NCI-H69 (cell line): ENCODE measurements at regions not wholly inside any gene's neighbourhood (a gene's known extent, or its start where the extent isn't known, plus 50 kb on each side); places are given as distances from the start of the nearest gene placed in this dataset.
"Not testable (repeated sequence)": the region's sequence is repeated elsewhere in the genome, so short reads cannot be mapped to it uniquely, and the experiment has no call there.

Experiments used
- DNase-seq: peaks from one replicate; lab custom pipeline; 2025; lab: John Stamatoyannopoulos, UW

DNA sequence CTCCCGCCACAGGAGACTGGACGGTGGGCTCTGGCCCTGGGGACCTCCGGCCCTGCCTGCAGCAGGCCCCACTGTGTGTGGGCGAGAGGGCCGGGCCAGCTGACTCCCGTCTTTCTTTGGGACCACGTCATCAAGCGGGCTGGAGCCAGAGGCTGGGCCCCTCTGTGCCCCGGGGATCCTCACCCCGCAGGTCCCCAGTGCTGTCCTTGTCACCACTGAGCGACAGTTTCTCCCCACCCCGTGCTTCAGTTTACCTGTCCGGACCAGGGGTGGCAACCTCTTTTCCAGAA is 181.9 kb upstream of the ZNF469 start:
- DNase-seq = no peak

DNA sequence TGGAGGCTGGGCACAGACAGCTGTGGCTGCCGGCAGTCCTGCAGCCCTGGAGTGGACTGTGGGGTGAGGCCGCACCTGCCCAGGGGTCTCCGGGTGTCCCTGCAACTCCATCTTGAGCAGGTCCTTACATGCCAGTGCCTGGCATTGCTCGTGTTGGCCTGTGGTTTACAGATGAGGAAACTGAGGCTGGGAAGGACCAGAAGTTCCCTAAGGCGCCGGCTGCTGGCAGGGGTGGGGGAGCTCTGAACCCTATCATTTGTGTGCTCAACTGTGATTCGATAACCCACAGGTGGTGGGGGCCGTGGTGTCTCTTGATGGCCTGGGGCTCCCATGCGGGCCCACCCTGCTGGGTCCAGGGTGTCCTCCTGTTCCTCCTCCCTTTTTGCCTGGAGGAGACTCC is 181.1 kb upstream of the ZNF469 start:
- DNase-seq = not testable (repeated sequence)

DNA sequence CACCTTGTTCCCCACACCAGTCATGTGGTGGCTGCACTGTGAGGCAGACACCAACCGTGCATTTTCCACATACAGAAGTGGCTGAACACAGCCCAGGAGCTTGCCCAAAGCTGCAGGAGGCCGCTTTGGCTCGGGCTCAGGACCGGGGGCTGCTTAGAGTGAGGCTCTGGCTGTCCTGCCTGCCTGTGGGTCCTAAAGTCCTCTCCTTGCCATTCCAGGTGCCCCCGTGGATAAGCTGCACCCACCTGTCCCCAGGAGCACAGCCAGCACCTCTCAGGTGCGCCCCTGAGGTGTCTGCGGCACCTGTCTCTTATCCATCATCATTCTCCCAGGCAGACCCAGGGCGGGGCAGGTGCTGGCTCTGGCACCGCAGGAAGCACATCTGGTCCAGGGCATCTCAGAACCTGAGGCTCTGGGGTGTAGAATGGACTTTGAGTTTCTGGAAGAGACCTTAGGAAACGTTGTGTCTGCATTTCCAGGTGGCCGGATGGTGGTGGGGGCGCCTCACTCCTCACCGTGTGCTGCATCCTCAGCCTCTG is 180.5 kb upstream of the ZNF469 start:
- DNase-seq = no peak

DNA sequence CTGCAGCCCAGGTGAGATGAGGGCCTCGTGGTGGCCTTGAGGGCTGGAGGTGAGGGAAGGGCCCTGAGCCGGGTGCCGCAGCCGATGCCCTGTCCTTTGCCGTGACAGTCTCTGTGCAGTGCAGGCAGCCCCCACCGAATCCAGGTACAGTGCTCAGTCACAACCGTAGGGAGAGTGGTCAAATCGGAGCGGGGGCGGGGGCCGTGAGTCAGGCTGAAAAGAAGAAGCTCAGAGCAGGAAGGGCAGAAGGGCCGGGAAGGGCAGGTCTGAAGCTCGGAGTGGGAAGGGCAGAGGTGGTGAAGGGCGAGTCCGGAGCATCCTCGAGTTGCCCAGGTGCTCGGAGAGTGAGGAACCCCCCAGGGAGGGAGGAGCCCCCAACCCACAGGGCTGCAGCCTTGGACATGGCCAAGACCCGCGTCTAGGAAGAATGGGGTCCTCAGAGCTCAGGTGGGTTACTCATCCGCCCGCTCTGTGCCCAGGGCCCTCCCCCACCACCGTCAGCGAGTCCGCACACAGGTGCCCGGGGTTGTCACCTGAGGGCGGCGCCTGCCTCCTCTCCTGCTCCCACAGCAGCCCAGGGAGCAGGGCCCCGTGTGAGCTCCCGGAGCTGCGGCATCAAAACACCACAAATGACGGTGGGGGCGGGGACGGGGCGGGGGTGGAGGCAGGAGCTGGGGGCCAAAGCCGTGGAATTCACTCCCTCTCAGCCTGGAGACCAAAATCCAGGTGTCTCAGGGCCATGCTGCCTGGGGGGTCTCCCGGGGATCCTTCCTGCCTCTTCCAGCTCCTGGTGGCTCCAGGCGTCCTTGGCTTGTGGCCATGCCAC is 179.7 kb upstream of the ZNF469 start:
- DNase-seq = not testable (repeated sequence)

DNA sequence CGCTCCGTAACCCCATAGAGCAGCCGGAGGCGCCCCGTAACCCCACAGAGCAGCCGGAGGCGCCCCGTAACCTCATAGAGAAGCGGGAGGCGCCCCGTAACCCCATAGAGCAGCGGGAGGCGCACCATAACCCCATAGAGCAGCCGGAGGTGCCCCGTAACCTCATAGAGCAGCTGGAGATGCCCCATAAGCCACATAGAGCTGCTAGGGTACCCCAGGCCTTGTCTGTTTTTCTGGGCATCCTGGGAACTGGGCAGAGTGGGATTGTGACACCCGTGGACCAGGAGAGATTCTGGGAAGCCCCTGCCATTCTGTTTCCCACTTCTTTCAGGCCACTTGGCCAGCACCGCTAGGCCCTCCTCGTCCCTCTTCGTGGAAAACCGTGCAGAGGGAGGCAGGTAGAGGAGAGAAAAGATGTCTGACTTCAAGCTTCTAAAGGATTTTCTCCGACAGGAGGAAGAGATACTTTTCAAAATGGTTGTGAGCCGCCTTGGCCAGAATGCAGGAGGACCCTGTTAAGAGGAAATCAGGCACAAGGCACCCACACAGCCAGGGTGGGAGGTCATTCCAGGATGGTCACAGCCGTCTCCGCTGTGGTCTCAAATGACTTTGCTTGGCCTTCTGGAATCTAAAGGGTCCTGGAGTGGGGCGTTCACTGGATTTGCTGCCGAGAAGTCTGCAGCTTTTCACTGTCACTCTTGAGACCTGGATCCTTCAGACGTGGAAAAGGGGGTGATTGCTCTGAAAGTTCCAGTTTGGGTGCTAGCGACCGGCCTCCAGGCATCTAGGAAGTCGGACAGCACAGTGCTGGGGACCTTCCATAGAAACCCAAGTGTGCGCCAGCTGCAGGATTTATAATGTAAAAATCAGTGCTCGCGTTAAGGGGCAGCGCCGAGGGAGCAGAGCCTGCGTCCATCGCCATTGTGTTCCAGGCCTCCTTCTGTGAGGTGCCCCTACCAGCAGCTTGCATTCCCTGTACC is 178.3 kb upstream of the ZNF469 start:
- DNase-seq = not testable (repeated sequence)

DNA sequence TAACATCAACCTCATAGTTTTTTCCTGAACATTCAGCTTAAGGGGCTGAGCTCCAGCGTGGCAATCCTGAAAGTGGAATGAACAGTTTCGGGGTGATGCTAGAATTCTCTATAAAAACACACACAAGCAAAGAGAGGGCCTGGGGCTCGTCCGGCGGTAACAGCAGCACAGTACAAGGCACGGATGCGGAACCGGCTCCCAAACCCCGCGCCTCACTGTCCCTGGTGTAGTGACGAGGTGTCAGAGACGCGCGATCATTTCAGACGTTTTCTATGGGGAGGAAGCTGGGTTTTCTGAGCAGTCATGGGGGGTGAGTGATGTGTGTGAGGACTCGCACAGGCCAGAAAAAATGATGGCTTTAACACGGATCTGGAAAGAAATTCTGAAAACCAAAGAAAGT is 177.3 kb upstream of the ZNF469 start:
- not testable (repeated sequence) for DNase-seq

DNA sequence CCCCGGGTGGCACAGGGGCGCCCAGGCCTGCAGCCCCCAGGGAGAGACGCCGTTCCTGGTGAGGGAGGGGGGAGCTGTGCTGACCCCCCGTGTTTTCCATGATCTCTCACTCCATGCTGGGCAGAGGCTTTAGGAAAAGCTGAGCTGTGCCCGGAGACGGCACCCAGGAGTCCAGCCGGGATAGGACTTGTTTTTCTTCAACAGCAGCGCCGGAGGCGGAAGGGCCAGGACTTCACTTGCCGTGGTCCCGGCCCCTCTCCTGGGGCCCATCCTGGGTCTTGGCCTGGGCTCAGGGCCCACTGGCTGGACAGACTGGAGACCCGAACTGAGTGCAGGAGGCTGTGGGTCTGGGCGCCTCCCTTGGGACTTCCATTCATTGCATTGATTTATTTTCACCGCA is 176.8 kb upstream of the ZNF469 start:
- not testable (repeated sequence) for DNase-seq

DNA sequence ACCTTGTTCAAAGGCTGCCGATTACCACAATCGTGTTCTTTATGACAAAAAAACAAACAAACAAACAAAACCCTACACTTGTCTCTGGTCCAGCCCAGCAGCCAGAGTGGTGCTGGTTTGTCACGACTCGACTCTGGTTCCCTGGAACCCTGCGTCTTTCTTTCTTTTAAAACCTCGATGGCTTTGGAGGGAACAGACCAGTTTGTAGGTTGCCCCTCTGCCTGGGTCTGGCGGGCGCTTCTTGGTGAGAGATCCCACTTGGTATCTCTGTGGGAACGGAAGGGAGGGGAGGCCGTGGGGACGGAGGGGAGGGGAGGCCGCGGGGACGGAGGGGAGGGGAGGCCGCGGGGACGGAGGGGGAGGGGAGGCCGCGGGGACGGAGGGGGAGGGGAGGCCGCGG is 176.2 kb upstream of the ZNF469 start:
- not testable (repeated sequence) for DNase-seq

DNA sequence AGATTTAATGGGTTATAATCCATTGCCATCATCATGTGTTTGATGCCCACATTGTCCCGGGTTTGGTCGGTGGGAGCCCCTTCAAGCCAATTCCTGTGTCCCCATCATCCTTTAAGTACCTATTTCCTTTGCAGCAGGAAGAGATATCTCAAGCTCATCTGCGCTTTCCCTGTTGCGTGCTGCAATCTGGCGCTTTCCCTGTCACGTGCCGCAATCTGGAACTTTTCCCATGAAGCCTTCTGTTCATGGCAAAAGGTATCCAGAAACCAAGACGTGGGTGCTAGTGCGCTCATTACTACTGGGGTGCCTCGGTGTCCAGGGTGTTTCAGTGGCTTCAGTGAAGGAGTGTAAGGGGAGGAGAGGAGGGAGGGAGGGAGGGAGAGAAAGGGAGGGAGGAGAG is 174.6 kb upstream of the ZNF469 start:
- DNase-seq = no peak

DNA sequence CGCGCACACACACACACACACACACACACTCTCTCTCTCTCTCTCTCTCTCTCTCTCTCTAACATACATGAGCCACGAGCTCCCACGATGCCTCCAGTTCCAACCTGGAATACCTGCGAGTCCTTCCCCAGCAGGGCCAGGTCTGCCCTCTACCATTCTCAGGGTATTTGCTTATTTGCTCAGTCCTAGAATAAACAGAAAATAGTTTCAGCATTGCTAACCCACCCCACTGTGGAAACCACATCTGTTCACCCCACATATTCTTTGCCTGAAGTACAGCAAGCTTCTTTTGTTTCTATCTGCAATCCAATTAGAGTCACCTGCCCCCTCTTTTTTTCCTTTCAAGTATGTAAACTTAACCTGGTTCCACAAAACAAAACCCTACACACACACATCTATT is 174.0 kb upstream of the ZNF469 start:
- peak; percentile 0 for DNase-seq

DNA sequence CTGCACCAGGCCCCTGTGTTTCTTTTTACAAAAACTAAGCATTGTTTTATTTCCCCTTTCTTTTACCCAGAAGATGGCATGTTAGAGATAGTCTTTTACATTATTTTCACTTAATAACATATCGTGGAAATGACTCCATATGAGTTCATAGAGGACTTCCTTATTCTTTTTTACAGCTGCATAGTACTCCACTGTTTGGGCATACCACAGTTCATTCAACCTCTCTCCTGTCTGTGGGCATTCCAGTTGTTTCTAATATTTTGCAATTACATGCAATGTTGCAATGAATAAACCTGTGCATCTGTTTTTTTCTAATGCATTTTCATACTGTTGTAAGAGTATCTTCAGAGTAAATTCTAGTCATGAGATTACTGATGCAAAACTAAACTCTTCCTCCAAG is 173.2 kb upstream of the ZNF469 start:
- DNase-seq = not testable (repeated sequence)

DNA sequence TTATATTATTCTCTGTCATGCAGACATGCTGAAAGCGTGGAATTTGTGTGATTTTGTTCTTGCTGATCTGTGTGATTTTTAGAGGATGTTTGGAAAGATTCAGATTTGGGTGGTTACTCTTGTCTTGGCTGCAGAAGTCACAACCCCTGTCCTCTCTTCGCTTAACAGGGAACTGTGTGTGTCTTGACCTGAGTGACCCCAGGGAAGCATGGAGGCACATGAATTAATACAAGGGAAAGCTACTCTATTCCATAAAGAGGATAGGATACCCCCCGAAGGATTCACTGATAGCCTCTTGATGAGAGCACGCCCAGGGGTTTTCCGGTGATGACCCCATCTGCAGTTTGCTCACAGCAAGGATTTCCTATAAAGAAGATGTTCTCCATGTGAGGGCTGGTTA is 168.8 kb upstream of the ZNF469 start:
- DNase-seq = not testable (repeated sequence)

DNA sequence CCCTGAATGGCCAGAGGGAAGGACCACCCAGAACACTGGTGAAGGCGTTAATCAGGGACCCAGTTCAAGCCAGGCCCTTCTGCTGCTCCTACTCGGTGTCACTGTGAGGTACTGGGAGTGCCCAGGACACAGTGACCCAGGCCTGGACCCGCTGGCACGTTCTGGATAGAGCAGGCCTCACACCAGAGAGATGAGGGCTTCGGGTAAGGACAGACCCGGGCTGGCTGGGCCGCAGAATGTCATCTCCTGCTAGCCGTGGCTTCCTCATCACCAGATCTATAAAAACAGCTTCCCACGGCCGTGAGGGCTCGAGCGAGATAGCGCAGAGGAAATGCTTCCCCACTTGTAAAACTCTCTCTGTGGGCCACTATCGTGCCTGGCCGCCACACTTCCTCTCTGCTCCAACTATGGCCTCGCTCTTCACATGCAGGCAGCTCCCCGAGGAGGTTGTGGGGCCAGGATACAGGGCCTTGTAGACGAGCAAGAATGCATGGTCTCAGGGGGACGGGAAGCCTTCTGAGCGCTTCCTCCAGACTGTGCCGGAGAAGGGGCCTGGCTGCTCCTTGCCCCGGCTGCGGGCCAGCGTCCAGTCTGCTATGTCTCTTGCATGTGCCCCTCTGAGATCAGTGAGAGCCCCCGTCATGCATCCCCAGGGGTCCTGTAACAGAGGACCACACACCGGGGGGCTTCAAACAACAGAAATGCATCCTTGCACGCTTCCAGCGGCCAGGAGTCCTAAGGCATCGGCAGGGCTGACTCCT is 161.6 kb upstream of the ZNF469 start:
- DNase-seq = not testable (repeated sequence)

DNA sequence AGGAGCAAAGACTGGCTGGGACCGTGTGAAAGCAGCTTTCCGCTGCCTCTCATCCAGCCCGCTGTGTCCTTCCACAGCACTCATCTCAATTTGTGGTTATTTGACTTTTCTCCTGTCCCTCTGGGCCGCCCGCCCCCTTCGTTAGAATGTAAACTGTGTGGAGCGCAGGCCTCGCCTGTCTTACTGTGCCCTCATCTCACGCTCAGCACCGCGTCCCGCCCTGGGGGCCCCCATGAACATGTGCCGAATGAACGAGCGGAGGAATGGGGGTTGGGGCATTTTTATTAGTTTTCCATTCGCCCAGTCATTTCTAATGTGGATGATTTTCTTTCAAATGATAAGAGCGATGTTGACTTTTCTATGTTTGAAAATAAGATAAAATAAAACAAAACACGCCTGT is 159.1 kb upstream of the ZNF469 start:
- not testable (repeated sequence) for DNase-seq

DNA sequence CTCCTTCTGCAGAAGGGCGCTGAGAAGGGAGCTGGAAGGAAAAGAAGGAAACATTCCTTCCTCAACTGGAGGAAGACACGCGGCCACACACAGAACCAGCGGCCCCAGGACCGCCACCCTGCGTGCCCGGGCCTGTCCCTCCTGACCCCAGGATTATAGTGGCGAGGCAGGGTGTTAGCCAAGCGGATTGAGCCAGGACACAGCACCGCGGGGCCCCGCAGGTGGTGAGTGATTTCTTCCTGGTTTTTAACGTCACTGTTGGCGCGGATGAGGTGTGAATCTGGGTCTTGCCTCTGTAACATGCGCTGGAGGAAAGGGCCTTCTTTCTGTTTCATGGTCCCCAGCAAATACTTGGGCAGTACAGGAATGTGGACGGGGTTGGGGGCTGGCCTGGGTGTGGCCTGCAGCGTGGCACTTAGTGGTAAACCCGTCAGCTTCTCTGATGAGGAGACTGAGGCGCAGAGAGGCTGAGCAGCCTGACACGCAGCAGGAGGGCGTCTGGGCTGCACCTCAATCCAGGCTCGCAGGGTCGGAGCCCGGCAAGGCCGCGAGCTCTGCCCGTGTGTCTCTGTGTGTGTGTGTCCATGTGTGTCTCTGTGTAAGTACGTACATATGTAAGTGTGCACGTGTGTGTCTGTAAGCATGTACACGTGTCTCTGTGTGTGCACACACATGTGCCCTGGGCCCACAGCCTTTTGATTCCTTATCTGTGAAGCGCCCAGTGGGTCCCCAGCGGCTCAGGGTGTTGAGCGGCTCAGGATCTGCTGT is 158.4 kb upstream of the ZNF469 start:
- DNase-seq = not testable (repeated sequence)

DNA sequence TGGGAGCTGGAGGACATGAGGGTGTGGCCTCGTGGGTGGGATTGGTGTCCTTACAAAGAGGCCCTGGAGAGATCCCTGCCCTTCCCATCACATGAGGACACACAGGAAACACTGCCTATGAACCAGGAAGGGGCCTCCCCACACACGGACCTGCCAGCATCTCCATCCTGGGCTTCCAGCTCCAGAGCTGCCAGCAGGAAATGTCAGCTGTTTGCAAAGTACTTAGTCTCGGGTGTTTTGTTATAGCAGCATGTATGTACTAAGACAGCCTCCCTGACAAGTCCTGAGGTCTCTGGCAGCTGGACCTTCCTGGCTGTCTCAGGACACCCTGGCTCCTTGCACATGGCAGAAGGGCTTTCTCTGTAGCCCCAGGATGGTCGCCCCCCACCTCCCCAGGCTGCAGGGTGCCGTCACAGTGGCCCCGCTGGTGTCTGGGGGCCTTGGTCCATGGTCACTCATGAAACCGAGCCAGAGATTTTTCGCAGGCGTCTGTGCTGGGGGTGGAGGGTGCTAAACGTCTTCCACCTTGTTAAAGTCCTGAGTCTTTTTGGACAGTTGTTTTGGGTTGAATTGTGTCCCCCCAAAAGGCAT is 157.0 kb upstream of the ZNF469 start:
- not testable (repeated sequence) for DNase-seq

DNA sequence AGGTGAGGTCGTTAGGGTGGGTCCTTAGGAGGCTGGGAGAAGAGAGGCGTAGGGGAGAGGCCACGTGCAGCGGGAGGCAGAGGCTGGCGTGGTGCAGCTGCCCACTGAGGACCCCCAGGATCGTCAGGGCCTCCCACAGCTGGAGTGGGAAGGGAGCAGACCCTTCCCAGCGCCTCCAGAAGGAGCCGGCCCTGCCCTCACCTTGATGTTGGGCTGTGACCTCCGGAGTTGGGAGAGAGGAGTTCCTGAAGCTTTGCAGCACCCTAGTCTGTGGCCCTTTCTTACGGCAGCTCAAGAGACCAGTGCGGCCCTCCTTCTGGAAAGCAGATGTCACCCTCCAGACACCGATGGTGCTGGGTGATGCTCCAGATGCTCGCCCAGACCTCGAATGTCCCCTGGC is 156.5 kb upstream of the ZNF469 start:
- not testable (repeated sequence) for DNase-seq

DNA sequence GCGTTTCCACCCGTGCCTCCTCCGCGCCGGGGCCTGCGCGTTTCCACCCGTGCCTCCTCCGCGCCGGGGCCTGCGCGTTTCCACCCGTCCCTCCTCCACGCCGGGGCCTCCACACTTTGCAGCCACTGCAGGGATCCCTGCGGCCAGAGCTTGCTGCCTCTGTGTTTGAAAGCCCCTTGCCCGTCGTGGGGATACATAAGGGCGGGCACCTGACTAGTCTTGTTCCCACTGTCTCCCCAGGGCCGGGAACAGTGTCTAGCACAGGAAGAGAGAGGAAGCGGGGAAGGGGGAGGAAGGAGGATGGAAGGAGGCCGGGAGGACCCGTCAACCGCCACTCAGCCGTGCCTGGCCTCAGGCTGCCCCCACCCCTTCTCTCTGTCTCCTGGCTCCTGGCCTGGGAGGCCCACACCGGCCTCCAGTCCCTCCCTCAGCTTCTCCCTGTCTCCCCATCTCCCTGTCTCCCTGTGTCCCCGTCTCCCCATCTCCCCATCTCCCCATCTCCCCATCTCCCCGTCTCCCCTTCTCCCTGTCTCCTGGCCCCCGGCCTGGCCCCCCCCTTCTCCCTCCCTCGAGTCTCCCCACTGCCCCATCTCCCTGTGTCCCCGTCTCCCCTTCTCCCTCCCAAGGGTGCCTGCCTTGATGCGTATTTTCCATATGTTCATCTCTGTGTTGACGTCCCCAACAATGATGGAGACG is 155.6 kb upstream of the ZNF469 start:
- DNase-seq = not testable (repeated sequence)

DNA sequence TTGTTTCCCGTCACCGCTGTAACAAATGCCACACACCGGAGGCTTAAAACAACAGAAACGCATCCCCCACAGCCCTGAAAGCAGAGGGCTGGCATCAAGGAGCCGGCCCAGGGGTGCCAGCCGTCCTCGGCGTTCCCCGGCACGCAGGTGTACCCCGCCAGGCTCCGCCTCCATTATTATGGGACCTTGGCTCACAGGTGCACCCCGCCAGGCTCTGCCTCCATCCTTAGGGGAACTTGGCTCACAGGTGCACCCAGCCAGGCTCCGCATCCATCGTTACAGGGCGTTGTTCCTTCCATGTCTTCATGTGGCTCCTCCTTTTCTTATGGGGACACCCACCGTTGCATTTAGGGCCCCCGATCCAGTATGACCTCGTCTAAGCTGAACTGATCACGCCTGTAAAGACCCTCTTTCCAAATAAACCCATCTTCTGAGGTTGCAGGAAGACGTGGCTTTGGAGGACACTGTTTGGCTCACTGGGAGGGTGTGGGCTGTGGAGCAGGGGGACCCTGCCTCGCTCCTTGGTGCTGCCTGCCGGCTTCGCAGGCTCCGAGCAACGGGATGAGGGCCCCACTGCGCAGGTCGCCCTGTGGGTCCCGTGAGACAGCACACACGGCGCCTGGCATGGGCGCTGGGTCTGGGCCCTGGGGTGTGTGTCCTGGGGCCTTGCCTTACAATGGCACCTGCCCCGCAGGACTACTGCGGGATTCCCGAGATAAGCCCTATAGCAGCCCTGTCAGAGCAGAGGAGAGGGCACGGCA is 154.9 kb upstream of the ZNF469 start:
- DNase-seq = not testable (repeated sequence)
